ENCODE measurements at regions not wholly inside any gene's neighbourhood (a gene's known extent, or its start where the extent isn't known, plus 50 kb on each side); places are given as distances from the start of the nearest gene placed in this dataset.

DNA sequence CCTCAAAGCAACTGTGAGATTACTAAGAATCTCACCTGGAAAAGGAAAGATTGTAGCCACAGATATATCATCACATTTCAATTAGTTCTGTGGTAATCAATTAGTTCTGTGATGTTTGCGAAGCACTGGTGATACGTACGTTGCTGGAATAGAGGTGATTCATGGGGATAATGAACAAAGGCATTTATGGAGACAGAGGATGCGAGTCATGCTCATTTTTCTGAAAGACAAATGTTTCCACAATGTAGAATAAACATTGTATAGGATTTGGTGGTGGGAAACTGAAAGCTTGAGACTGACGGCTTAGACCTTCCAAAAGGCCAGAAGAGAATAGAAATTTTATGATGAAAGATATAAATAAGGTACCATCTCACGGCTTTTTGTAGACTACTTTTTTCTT is 507.3 kb upstream of the TYRP1 start:
- no peak for DNase-seq (ENCODE audit: low spot score)
- H3K27ac ChIP-seq, result no peak overlapping the region
- no peak overlapping the region for H2AFZ ChIP-seq
- TF ChIP-seq, protein P1, sequence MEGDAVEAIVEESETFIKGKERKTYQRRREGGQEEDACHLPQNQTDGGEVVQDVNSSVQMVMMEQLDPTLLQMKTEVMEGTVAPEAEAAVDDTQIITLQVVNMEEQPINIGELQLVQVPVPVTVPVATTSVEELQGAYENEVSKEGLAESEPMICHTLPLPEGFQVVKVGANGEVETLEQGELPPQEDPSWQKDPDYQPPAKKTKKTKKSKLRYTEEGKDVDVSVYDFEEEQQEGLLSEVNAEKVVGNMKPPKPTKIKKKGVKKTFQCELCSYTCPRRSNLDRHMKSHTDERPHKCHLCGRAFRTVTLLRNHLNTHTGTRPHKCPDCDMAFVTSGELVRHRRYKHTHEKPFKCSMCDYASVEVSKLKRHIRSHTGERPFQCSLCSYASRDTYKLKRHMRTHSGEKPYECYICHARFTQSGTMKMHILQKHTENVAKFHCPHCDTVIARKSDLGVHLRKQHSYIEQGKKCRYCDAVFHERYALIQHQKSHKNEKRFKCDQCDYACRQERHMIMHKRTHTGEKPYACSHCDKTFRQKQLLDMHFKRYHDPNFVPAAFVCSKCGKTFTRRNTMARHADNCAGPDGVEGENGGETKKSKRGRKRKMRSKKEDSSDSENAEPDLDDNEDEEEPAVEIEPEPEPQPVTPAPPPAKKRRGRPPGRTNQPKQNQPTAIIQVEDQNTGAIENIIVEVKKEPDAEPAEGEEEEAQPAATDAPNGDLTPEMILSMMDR (IDR thresholded peaks at IDR 0.05; ENCODE audit: poor library complexity), result no peak
- TF ChIP-seq EZH2 (IDR thresholded peaks at IDR 0.05; ENCODE audit: borderline replicate concordance) (no peak), EZH2phosphoT487 (IDR thresholded peaks at IDR 0.05; ENCODE audit: low read depth, severe bottlenecking, unreplicated experiment) (no peak)
- H3K9me2 ChIP-seq (replicated peaks; ENCODE audit: insufficient read depth), result no peaks in the 10 kb centered on the region
- H3K4me2 ChIP-seq, result no peak overlapping the region
- no peaks in the 10 kb centered on the region for H4K20me1 ChIP-seq (ENCODE audit: insufficient read depth, poor library complexity, severe bottlenecking)
- H3K4me3 ChIP-seq, result no peak overlapping the region
- no peaks in the 10 kb centered on the region for H3K79me2 ChIP-seq
- H3K9me3 ChIP-seq (ENCODE audit: low read depth), result no peaks in the 10 kb centered on the region
- 69% methylated on average over 6 of the region's 6 CpGs for WGBS (ENCODE audit: low lambda C conversion rate, missing lambda C conversion rate)
- no peaks in the 10 kb centered on the region for H3K4me1 ChIP-seq (ENCODE audit: insufficient read depth)
- no peaks in the 10 kb centered on the region for H3K36me3 ChIP-seq (replicated peaks; ENCODE audit: insufficient read depth, low read depth)
- no peaks in the 10 kb centered on the region for H3K27me3 ChIP-seq

DNA sequence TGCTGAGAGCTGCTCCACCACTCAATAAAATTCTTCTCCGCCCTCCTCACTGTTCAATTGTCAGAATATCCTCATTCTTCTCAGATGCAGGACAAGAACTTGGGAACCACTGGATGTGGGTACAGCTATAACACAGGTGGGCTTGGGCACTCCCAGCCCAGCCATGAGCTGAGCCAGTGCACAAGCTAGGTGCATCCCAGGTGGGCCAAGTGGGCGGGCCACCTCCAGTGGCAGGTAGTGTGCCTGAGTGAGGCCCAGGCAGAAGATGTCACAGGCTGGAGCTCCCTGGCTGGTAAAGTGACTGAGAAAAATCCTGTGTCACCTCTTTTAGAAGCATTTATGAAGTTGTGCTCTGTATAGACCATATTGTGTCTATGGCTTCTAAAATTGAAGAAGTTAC is 501.6 kb upstream of the TYRP1 start:
- Histone ChIP-seq H3K27me3 (no peaks in the 10 kb centered on the region), H3K4me1 (ENCODE audit: insufficient read depth) (no peaks in the 10 kb centered on the region), H3K9me3 (ENCODE audit: low read depth) (no peaks in the 10 kb centered on the region), H3K4me3 (no peak overlapping the region), H3K79me2 (no peaks in the 10 kb centered on the region), H3K9me2 (replicated peaks; ENCODE audit: insufficient read depth) (no peaks in the 10 kb centered on the region), H3K36me3 (replicated peaks; ENCODE audit: insufficient read depth, low read depth) (no peaks in the 10 kb centered on the region), H3K4me2 (no peak overlapping the region), H3K27ac (no peak overlapping the region), H4K20me1 (ENCODE audit: insufficient read depth, poor library complexity, severe bottlenecking) (no peaks in the 10 kb centered on the region), H2AFZ (no peak overlapping the region)
- TF ChIP-seq EZH2 (IDR thresholded peaks at IDR 0.05; ENCODE audit: borderline replicate concordance) (no peak), EZH2phosphoT487 (IDR thresholded peaks at IDR 0.05; ENCODE audit: low read depth, severe bottlenecking, unreplicated experiment) (no peak)
- TF ChIP-seq, protein P1 (IDR thresholded peaks at IDR 0.05; ENCODE audit: poor library complexity), result no peak
- WGBS (ENCODE audit: low lambda C conversion rate, missing lambda C conversion rate), result 94% methylated on average over 2 of the region's 2 CpGs
- no peak for DNase-seq (ENCODE audit: low spot score)

DNA sequence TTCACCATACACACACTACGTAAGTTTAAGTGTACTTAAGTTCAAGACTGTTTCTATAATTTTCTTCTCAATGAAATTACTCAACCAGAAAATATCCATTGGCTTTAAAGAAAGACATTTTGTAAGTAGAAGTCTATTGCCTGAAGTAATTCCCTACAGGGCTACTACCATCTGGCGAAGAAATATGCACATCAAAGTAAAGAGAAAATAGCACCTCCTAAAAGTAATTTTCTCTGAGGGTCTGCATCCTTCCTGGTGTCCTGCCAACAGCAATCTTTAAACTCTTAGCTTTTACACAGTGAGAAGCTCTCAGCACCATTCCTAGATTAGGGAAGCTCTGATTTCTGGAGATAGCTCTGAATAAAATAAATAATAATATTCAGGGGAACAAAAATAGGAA is 498.5 kb upstream of the TYRP1 start:
- no peaks in the 10 kb centered on the region for H3K27me3 ChIP-seq
- no peak overlapping the region for H3K4me2 ChIP-seq
- H3K36me3 ChIP-seq (replicated peaks; ENCODE audit: insufficient read depth, low read depth), result no peaks in the 10 kb centered on the region
- DNase-seq (ENCODE audit: low spot score), result no peak
- H3K27ac ChIP-seq, result no peak overlapping the region
- H2AFZ ChIP-seq, result no peak overlapping the region
- H3K9me2 ChIP-seq (replicated peaks; ENCODE audit: insufficient read depth), result no peaks in the 10 kb centered on the region
- no peaks in the 10 kb centered on the region for H4K20me1 ChIP-seq (ENCODE audit: insufficient read depth, poor library complexity, severe bottlenecking)
- TF ChIP-seq EZH2phosphoT487 (IDR thresholded peaks at IDR 0.05; ENCODE audit: low read depth, severe bottlenecking, unreplicated experiment) (no peak), EZH2 (IDR thresholded peaks at IDR 0.05; ENCODE audit: borderline replicate concordance) (no peak)
- TF ChIP-seq, protein P1 (IDR thresholded peaks at IDR 0.05; ENCODE audit: poor library complexity), result no peak
- H3K4me3 ChIP-seq, result no peak overlapping the region
- no peaks in the 10 kb centered on the region for H3K79me2 ChIP-seq
- no peaks in the 10 kb centered on the region for H3K4me1 ChIP-seq (ENCODE audit: insufficient read depth)
- 62% methylated on average over 2 of the region's 2 CpGs for WGBS (ENCODE audit: low lambda C conversion rate, missing lambda C conversion rate)
- no peaks in the 10 kb centered on the region for H3K9me3 ChIP-seq (ENCODE audit: low read depth)

DNA sequence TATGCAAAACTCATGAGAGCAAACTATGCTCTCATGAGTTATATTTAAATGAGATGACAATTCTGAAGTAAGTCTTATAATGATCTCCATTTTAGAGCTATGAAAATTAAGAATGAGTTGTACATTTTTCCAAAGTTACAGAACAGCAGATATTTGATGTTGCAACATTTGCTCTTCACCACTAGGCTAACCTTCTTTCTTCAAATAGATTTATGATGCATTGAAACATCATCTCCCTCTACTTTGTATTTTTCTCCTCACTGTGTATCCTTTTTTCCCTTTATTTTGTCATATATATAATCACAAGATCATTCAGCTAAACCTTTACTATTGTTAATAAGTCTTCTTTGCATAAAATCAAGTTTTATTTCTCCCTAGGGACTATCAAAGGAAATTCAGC is 497.7 kb upstream of the TYRP1 start:
- DNase-seq (ENCODE audit: low spot score), result no peak
- H3K27me3 ChIP-seq, result no peaks in the 10 kb centered on the region
- no peak overlapping the region for H3K27ac ChIP-seq
- H3K4me2 ChIP-seq, result no peak overlapping the region
- TF ChIP-seq, protein P1 (IDR thresholded peaks at IDR 0.05; ENCODE audit: poor library complexity), result no peak
- TF ChIP-seq EZH2 (IDR thresholded peaks at IDR 0.05; ENCODE audit: borderline replicate concordance) (no peak), EZH2phosphoT487 (IDR thresholded peaks at IDR 0.05; ENCODE audit: low read depth, severe bottlenecking, unreplicated experiment) (no peak)
- H3K9me3 ChIP-seq (ENCODE audit: low read depth), result no peaks in the 10 kb centered on the region
- H2AFZ ChIP-seq, result no peak overlapping the region
- no peak overlapping the region for H3K4me3 ChIP-seq
- no peaks in the 10 kb centered on the region for H3K9me2 ChIP-seq (replicated peaks; ENCODE audit: insufficient read depth)
- H4K20me1 ChIP-seq (ENCODE audit: insufficient read depth, poor library complexity, severe bottlenecking), result no peaks in the 10 kb centered on the region
- H3K4me1 ChIP-seq (ENCODE audit: insufficient read depth), result no peaks in the 10 kb centered on the region
- no peaks in the 10 kb centered on the region for H3K36me3 ChIP-seq (replicated peaks; ENCODE audit: insufficient read depth, low read depth)
- no peaks in the 10 kb centered on the region for H3K79me2 ChIP-seq

Measured in hepatocyte (in vitro differentiated cells).